IMR-90 (cell line): ENCODE measurements at regions not wholly inside any gene's neighbourhood (a gene's known extent, or its start where the extent isn't known, plus 50 kb on each side); places are given as distances from the start of the nearest gene placed in this dataset.

Experiments
- ATAC-seq: fragments of 200-7000 bp; cut with Tn5 transposase; 2 replicates; pipeline ENCODE4 v1.9.1; 2020; ENCODE audit warnings: low read depth, mild to moderate bottlenecking, moderate library complexity
- BruUV-seq: library from RNA; stranded (reverse); fragments of 400-500 nt; replicated peaks from 2 replicates; lab custom pipeline; 2021; lab: Mats Ljungman, UMichigan
- CTCF ChIA-PET: fragments of 300-600 bp; formaldehyde crosslinking; extraction: SDS; loops from one replicate; lab custom pipeline; 2021; ENCODE audit warnings: antibody characterized with exemption; lab: Yijun Ruan, JAX
- POLR2A ChIA-PET: fragments of 300-600 bp; sonication (Branson Sonifier 250); formaldehyde crosslinking; loops from one replicate; lab custom pipeline; 2022; ENCODE audit warnings: antibody characterized with exemption; ENCODE audit not compliant: unreplicated experiment; lab: Charles Lee
- DNase-seq: peaks from one replicate; pipeline ENCODE4 v3.0.0; 2013
- H2AFZ ChIP-seq: replicated peaks from 2 replicates; pipeline ENCODE3; 2013; ENCODE audit warnings: low read length, mild to moderate bottlenecking; ENCODE audit not compliant: poor library complexity
- H2AK5ac ChIP-seq: 2 replicates; pipeline ENCODE4 v1.6.1; 2013; ENCODE audit warnings: low read depth, low read length, inconsistent platforms
- H2AK9ac ChIP-seq: replicated peaks from 2 replicates; pipeline ENCODE3; 2013; ENCODE audit warnings: mild to moderate bottlenecking, low read depth, low read length, moderate library complexity; ENCODE audit not compliant: poor library complexity
- H2BK120ac ChIP-seq: 2 replicates; pipeline ENCODE4 v1.6.1; 2013; ENCODE audit warnings: low read depth, low read length, inconsistent platforms
- H2BK15ac ChIP-seq: 3 replicates; pipeline ENCODE4 v1.6.1; 2013; ENCODE audit warnings: low read depth, low read length, inconsistent platforms
- H2BK20ac ChIP-seq: 2 replicates; pipeline ENCODE4 v1.6.1; 2013; ENCODE audit warnings: low read depth, mild to moderate bottlenecking, inconsistent platforms, low read length, moderate library complexity
- H2BK5ac ChIP-seq: 2 replicates; pipeline ENCODE4 v1.6.1; 2013; ENCODE audit warnings: mild to moderate bottlenecking, low read depth, low read length, inconsistent platforms; ENCODE audit not compliant: poor library complexity, severe bottlenecking
- H3K14ac ChIP-seq: replicated peaks from 2 replicates; pipeline ENCODE4 v1.6.1; 2013; ENCODE audit warnings: low read depth, low read length, inconsistent platforms
- H3K18ac ChIP-seq: 2 replicates; pipeline ENCODE4 v1.6.1; 2013; ENCODE audit warnings: low read depth, low read length, control low read depth
- H3K23ac ChIP-seq: 2 replicates; pipeline ENCODE4 v1.6.1; 2013; ENCODE audit warnings: low read depth, low read length, inconsistent platforms
- H3K27ac ChIP-seq: 2 replicates; pipeline ENCODE4 v1.5.1; 2013; ENCODE audit warnings: mild to moderate bottlenecking, control low read depth, low read length; ENCODE audit not compliant: insufficient read depth
- H3K27me3 ChIP-seq: 2 replicates; pipeline ENCODE4 v1.6.1; 2013; ENCODE audit warnings: low read length; ENCODE audit not compliant: control insufficient read depth, insufficient read depth
- H3K36me3 ChIP-seq: 2 replicates; pipeline ENCODE4 v1.6.1; 2013; ENCODE audit warnings: low read length, mixed read lengths; ENCODE audit not compliant: control insufficient read depth, insufficient read depth
- H3K4ac ChIP-seq: 2 replicates; pipeline ENCODE4 v1.6.1; 2013; ENCODE audit warnings: low read depth, low read length, inconsistent platforms
- H3K4me1 ChIP-seq: 2 replicates; pipeline ENCODE4 v1.6.1; 2013; ENCODE audit warnings: low read length, mixed read lengths; ENCODE audit not compliant: control insufficient read depth, insufficient read depth
- H3K4me2 ChIP-seq: 2 replicates; pipeline ENCODE4 v1.6.1; 2013; ENCODE audit warnings: low read depth, mild to moderate bottlenecking, control low read depth, low read length, moderate library complexity
- H3K4me3 ChIP-seq: 2 replicates; pipeline ENCODE4 v1.5.1; 2013; ENCODE audit warnings: low read depth, mild to moderate bottlenecking, control low read depth, low read length, moderate library complexity; ENCODE audit not compliant: insufficient read depth
- H3K56ac ChIP-seq: 2 replicates; pipeline ENCODE4 v1.6.1; 2013; ENCODE audit warnings: low read length, inconsistent platforms; ENCODE audit not compliant: insufficient read depth; ENCODE audit errors: extremely low read depth
- H3K79me1 ChIP-seq, 2 experiments: 2 replicates each; pipeline ENCODE4 v1.6.1; 2013; ENCODE audit warnings: low read length in 2 of 2, inconsistent platforms in 1 of 2, low read depth in 1 of 2
- H3K9ac ChIP-seq: 2 replicates; pipeline ENCODE4 v1.6.1; 2013; ENCODE audit warnings: low read depth, low read length, control low read depth
- H3K9me1 ChIP-seq: 2 replicates; pipeline ENCODE4 v1.6.1; 2013; ENCODE audit warnings: low read length, inconsistent platforms; ENCODE audit not compliant: insufficient read depth
- H3K9me3 ChIP-seq: 2 replicates; pipeline ENCODE4 v1.6.1; 2013; ENCODE audit warnings: low read length; ENCODE audit not compliant: control insufficient read depth, insufficient read depth
- H4K20me1 ChIP-seq: 2 replicates; pipeline ENCODE4 v1.6.1; 2013; ENCODE audit warnings: low read length, inconsistent platforms; ENCODE audit not compliant: insufficient read depth
- H4K5ac ChIP-seq: 2 replicates; pipeline ENCODE4 v1.6.1; 2013; ENCODE audit warnings: mild to moderate bottlenecking, low read depth, low read length, control low read depth
- H4K8ac ChIP-seq, 2 experiments: 2 replicates each; pipeline ENCODE4 v1.6.1; 2013; ENCODE audit warnings: low read depth in 2 of 2, low read length in 2 of 2, control low read depth in 1 of 2, inconsistent platforms in 1 of 2
- H4K91ac ChIP-seq: 2 replicates; pipeline ENCODE4 v1.6.1; 2013; ENCODE audit warnings: low read depth, low read length, inconsistent platforms; ENCODE audit not compliant: insufficient read depth
- BHLHE40 ChIP-seq: fragments of 150-350 bp; IDR thresholded peaks from 2 replicates; pipeline ENCODE4 v1.6.1; 2016; ENCODE audit warnings: mild to moderate bottlenecking, low read depth, low read length
- ELK1 ChIP-seq: fragments of 150-350 bp; IDR thresholded peaks from 2 replicates; pipeline ENCODE4 v1.6.1; 2016; ENCODE audit warnings: low read depth, mild to moderate bottlenecking, low read length, moderate library complexity, borderline replicate concordance
- NFE2L2 ChIP-seq: fragments of 150-350 bp; IDR thresholded peaks from 2 replicates; pipeline ENCODE4 v1.6.1; 2016; ENCODE audit warnings: low read depth, mild to moderate bottlenecking, low read length
- RCOR1 ChIP-seq: IDR thresholded peaks from 2 replicates; pipeline ENCODE4 v1.6.1; 2012; ENCODE audit warnings: mild to moderate bottlenecking, low read length, improper control_type of control experiment; ENCODE audit not compliant: insufficient replicate concordance
- USF2 ChIP-seq: fragments of 150-350 bp; IDR thresholded peaks from 2 replicates; pipeline ENCODE4 v1.6.1; 2017; ENCODE audit warnings: mild to moderate bottlenecking, antibody characterized with exemption, low read length, low read depth
- WGBS, 2 experiments: methylation state at CpG; one replicate each; pipeline versions ENCODE4 v1.1.5 to v1.1.7; 2013; ENCODE audit warnings: missing lambda C conversion rate in 2 of 2; ENCODE audit not compliant: insufficient read length in 1 of 2; ENCODE audit errors: extremely low coverage in 2 of 2; 5-methylcytosine and 5-hydroxymethylcytosine counted together
- dilution Hi-C: fragments of 300-500 bp; cut with HindIII; formaldehyde crosslinking; loops from one replicate; pipeline ENCODE4 v1.14.3; 2018; ENCODE audit warnings: low sequenced_read_pairs; ENCODE audit not compliant: unreplicated experiment
- in situ Hi-C: fragments of 300-500 bp; cut with MboI; formaldehyde crosslinking; loops from 3 replicates; pipeline ENCODE4 v1.14.3; 2019; ENCODE audit warnings: low sequenced_read_pairs, inconsistent platforms, mixed read lengths
- intact Hi-C: fragments of 100-400 bp; cut with micrococcal nuclease; formaldehyde crosslinking; loops from 2 replicates; pipeline ENCODE4 v1.10.0; 2022

GRCh38 chr14:104392001-104392395 is 187.6 kb upstream of the C14orf180 start:
- no peak overlapping the region for H2BK120ac ChIP-seq
- POLR2A ChIA-PET = no interaction called here
- ATAC-seq (no peak), DNase-seq (no peak)
- BruUV-seq = no TSS peak
- H3K36me3 ChIP-seq = no peaks in the 10 kb centered on the region
- in situ Hi-C loops (no loop called here), dilution Hi-C loops (no loop called here), intact Hi-C loops (no loop called here)
- CTCF ChIA-PET = no interaction called here
- no peak overlapping the region for H4K91ac ChIP-seq
- no peak overlapping the region for H2BK15ac ChIP-seq
- H4K5ac ChIP-seq = no peak overlapping the region
- no peak overlapping the region for H2BK5ac ChIP-seq
- H3K14ac ChIP-seq = no peak overlapping the region
- H3K4me3 ChIP-seq = no peak overlapping the region
- H2BK20ac ChIP-seq = no peak overlapping the region
- no peaks in the 10 kb centered on the region for H3K79me1 ChIP-seq
- no peak overlapping the region for H2AFZ ChIP-seq
- no peak overlapping the region for H3K4ac ChIP-seq
- H3K27me3 ChIP-seq = no peaks in the 10 kb centered on the region
- no peak overlapping the region for H3K23ac ChIP-seq
- peaks cover 53% of the 10 kb centered on the region for H3K9me3 ChIP-seq
- no peak for TF ChIP-seq BHLHE40
- TF ChIP-seq ELK1 = no peak
- no peak for TF ChIP-seq USF2
- no peak for TF ChIP-seq NFE2L2
- no peak for TF ChIP-seq RCOR1
- no peak overlapping the region for H3K18ac ChIP-seq
- H2AK5ac ChIP-seq = no peak overlapping the region
- H3K56ac ChIP-seq = no peak overlapping the region
- H3K4me2 ChIP-seq = no peak overlapping the region
- no peak overlapping the region for H3K27ac ChIP-seq
- no peaks in the 10 kb centered on the region for H3K9me1 ChIP-seq
- H3K9ac ChIP-seq = no peak overlapping the region
- 43% methylated on average over 3 of the region's 6 CpGs; no CpG with 5 or more reads in 1 of the 2 experiments for WGBS, 2 experiments
- H4K8ac ChIP-seq = no peak overlapping the region
- no peaks in the 10 kb centered on the region for H3K4me1 ChIP-seq
- no peak overlapping the region for H2AK9ac ChIP-seq
- no peaks in the 10 kb centered on the region for H4K20me1 ChIP-seq
